ENCODE measurements at regions not wholly inside any gene's neighbourhood (a gene's known extent, or its start where the extent isn't known, plus 50 kb on each side); places are given as distances from the start of the nearest gene placed in this dataset.
"Not testable (repeated sequence)": the region's sequence is repeated elsewhere in the genome, so short reads cannot be mapped to it uniquely, and the experiment has no call there.

GRCh38 chr2:131661884-131662535 is 134.3 kb downstream of the CCDC74A start:
- TF ChIP-seq EZH2 (optimal IDR thresholded peaks at IDR 0.05; ENCODE audit: low read depth, low read length): not testable (repeated sequence)
- TF ChIP-seq, protein P1, sequence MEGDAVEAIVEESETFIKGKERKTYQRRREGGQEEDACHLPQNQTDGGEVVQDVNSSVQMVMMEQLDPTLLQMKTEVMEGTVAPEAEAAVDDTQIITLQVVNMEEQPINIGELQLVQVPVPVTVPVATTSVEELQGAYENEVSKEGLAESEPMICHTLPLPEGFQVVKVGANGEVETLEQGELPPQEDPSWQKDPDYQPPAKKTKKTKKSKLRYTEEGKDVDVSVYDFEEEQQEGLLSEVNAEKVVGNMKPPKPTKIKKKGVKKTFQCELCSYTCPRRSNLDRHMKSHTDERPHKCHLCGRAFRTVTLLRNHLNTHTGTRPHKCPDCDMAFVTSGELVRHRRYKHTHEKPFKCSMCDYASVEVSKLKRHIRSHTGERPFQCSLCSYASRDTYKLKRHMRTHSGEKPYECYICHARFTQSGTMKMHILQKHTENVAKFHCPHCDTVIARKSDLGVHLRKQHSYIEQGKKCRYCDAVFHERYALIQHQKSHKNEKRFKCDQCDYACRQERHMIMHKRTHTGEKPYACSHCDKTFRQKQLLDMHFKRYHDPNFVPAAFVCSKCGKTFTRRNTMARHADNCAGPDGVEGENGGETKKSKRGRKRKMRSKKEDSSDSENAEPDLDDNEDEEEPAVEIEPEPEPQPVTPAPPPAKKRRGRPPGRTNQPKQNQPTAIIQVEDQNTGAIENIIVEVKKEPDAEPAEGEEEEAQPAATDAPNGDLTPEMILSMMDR (IDR thresholded peaks at IDR 0.05; ENCODE audit: low read length): not testable (repeated sequence)

Data from MM.1S (cell line).